HG02610 (cell line): ENCODE measurements at regions not wholly inside any gene's neighbourhood (a gene's known extent, or its start where the extent isn't known, plus 50 kb on each side); places are given as distances from the start of the nearest gene placed in this dataset.

ENCODE experiments used
- ATAC-seq: cut with Tn5 transposase; IDR thresholded peaks from one replicate; pipeline ENCODE4 v1.9.1; 2021; ENCODE audit warnings: mild to moderate bottlenecking, moderate library complexity; ENCODE audit not compliant: unreplicated experiment

GRCh38 chr11:90913131-90913668 lies 690.4 kb upstream of the CHORDC1 start:
- no peak for ATAC-seq

DNA sequence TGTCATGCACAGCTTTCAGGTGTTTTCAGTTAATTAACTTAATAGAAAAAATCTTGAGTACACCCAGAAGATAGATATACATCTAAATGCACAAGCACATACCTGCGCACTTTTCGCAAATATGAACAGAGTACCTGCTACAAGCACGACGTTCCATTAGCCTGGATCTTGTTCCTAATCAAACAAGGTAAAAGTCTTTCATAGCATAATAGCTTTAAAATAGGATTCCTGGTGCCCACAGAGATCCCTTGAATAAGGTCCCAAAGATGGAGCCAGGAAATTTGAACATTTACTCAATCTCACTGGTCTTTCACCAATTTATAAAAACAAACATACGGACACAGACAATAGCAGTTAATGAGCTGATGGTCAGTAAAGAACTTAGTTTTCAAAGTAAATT lies 689.8 kb upstream of the CHORDC1 start:
- ATAC-seq, result no peak

- ATAC-seq, result no peak
These were observed 688.3 kb upstream of the CHORDC1 start for GRCh38 chr11:90911192-90911591.

DNA sequence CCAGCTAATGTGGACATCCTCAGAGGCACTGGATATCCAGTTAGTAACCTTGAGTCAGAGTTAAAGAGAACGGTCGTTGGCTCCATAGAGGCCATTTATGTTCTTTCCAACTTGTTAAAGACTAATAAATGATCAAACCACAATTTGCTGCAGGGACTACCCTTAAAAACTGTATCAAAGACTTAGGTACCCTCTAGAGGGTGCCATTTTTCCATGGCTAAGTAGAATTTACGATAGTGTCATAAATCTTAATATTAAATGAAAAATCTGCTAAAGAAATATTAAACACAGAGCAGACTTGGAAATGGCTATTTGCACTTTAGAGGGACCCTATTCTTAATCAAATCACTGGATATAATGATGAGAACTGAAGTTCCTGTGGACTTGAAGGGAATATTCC lies 685.2 kb upstream of the CHORDC1 start:
- ATAC-seq, result no peak

- ATAC-seq, result no peak
These were observed 673.0 kb upstream of the CHORDC1 start for GRCh38 chr11:90895850-90896249.

- no peak for ATAC-seq
These were observed 667.5 kb upstream of the CHORDC1 start for GRCh38 chr11:90890347-90890746.

DNA sequence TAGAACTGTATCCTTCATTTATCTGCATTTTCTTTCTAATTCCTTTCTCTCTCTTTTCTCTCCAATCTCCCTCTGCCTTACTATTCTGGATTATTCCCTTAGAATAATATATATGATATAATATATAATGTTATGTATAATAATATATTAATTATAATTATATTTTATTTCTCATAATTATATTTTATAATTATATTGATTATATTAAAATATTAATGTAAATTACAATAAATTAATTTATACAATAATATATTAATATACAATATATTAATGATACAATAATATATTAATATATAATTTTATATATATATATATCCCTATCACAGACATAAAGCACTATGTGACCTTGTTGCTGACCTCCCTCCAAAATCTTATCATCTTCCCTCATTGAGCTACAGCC lies 661.3 kb upstream of the CHORDC1 start:
- ATAC-seq, result no peak

- ATAC-seq, result no peak
These were observed 652.1 kb upstream of the CHORDC1 start for GRCh38 chr11:90874986-90875385.

GRCh38 chr11:90874281-90874680 lies 651.4 kb upstream of the CHORDC1 start:
- ATAC-seq, result no peak

DNA sequence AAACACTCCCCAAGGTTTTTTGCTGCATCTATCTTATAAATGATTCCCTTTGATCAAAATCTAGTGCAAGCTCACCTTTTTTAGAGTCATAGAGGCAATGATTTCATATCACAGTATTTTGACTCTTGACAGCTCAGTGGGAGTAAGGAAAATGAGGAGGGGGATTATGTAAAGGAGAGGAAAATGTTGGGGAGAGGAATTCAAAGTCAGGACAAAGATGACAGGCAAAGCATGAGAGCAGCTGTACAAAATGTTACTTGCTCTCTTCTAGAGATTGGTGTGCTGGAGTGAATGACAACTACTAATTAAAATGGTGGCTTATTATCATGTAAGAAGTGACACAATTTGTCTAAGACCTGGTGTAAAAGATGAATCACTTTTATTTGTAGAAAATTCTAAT lies 644.6 kb upstream of the CHORDC1 start:
- ATAC-seq, result no peak

DNA sequence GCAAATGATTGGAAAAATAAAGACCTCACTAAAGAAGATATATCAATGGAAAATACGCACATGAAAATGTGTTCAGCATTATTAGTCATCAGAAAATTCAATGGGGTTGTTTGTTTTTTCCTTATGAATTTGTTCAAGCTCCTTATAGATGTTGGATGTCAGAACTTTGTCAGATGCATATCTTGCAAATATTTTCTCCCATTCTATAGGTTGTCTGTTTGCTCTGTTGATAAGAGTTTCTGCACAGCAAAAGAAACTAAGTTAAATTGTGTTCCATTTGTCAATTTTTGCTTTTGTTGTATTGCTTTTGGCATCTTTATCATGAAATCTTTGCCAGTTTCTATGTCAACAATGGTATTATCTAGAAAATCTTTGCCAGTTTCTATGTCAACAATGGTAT lies 633.9 kb upstream of the CHORDC1 start:
- no peak for ATAC-seq

GRCh38 chr11:90855531-90855930 lies 632.7 kb upstream of the CHORDC1 start:
- no peak for ATAC-seq

DNA sequence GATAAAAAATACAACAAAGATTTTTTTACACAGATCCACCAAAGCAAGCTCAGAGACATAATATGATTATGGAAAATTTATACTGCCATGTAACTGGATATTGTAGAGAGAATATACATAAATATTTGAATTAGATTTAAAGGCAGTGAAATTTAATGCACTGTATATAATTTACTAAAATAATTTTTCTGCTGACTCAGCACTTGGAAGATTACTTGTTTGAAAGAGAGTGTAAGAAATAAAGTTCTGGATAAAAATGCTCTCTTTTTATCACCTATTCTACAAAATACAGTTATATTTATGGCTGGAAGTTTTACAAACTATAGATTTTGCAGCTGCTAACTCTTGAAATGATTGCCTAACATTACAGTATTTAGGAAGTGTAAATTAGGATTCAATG lies 628.3 kb upstream of the CHORDC1 start:
- no peak for ATAC-seq

- peak; percentile 68 for ATAC-seq
These were observed 626.5 kb upstream of the CHORDC1 start for GRCh38 chr11:90849312-90849711.

DNA sequence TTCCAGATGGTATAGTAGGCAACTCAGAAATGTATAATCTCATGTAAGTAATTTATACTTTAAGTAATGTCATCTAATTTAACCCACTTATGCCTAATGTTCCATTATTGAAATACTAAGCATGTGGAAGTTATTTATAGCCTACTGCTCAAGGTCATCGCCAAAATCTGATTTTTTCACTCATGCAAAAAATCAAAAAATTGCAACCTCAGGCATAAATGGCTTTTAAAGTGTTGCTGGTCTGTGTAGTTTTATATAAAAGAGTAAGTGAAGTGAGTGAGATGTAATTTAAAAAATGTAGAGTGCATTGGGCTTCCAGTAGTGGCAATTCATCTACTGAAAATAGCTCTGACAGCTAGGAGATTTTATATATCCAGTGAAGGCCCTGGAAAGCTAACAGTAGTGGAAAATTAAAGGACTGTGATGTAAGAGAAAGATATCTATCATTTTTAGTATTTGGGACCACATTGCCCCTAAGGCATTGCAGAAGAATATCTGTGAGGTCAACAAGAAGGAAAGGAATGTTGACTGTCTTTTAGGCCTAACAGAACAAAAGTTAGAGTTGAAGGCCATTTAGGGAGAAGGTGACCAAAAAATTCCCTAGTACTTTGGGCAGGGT lies 624.5 kb upstream of the CHORDC1 start:
- ATAC-seq, result no peak

- ATAC-seq, result no peak
These were observed 623.8 kb upstream of the CHORDC1 start for GRCh38 chr11:90846628-90847027.

DNA sequence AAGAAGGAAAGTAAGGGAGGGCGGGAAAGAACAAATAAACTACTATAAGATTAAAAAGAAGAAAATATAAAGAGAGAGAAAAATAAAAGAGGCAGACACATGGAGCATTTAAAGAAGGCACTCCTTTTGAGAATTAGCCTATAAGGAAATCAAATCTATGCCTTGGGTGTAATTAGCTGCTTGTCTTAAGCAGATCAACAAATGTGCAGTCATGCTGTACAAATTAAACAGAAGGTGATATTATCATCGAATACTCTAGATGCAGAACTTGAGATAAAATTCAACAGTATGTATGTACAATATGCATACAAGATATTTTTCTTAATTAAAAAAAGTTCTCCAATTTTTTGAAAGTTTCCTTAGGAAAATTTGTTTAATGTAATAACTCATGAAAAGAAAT lies 623.0 kb upstream of the CHORDC1 start:
- no peak for ATAC-seq

DNA sequence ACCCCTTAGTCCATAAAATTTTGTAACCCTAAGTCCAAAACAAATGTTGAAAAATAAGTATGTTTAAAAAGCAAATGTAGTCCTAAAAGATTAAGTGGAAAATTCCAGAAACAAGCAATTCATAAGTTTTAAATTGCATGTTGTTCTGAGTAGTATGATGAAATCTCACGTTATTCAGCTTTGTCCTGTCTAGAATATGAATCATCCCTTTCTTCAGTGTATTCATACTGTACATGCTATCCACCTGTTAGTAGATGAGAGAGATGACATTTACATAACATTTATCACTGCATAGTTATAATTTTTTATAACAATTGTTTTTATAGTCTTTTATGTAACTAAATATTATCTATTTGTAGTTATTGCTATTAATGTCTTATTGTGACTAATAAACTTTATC lies 622.3 kb upstream of the CHORDC1 start:
- no peak for ATAC-seq

DNA sequence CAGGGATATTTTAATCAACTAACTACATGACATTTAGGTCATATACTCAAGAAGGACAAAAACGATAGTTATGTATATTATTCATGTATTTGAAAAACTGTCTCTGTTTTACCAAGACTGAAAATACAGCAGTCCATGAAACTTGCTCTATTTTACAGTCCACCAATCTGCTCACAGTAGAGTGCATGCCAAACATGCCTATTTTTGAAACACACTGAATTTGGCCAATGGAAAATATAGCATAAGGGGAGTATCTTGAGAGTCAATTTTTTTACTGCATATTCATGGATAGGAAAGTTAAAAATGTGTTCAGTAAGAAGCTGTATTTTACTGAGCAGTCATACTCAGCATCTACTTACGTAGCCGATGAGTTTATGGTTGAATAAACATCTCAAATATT lies 621.2 kb upstream of the CHORDC1 start:
- ATAC-seq, result no peak

GRCh38 chr11:90842681-90843080 lies 619.8 kb upstream of the CHORDC1 start:
- no peak for ATAC-seq

DNA sequence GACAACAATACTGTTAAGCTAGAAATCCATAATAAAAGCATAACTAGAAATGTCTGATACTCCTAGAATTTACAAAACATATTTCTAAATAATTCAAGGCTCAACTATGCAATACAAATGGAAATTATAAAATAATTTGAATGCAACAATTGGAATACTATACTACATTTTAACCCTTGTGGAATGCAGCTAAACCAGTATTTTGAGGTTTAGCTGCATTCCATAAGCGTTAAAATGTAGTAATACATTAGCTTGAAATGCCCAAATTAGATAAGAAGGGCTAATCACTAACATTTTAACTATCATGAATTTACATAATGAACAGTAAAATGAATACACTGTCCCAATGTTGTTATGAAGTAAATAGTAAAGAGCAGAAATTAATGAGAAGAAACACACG lies 617.2 kb upstream of the CHORDC1 start:
- ATAC-seq, result no peak

GRCh38 chr11:90836031-90836430 lies 613.2 kb upstream of the CHORDC1 start:
- no peak for ATAC-seq

- no peak for ATAC-seq
These were observed 600.6 kb upstream of the CHORDC1 start for GRCh38 chr11:90823446-90823845.
